Activated CD4-positive, alpha-beta memory T cell treated with anti-CD3 and anti-CD28 coated beads for 36 hours (primary cell): ENCODE measurements at regions not wholly inside any gene's neighbourhood (a gene's known extent, or its start where the extent isn't known, plus 50 kb on each side); places are given as distances from the start of the nearest gene placed in this dataset.

ENCODE experiments used
- CTCF ChIA-PET: fragments of 350-600 bp; sonication (Branson Sonifier 250); formaldehyde crosslinking; loops from one replicate; lab custom pipeline; 2021; ENCODE audit warnings: antibody characterized with exemption, inconsistent platforms; lab: Charles Lee
- POLR2A ChIA-PET: fragments of 350-600 bp; sonication (Branson Sonifier 250); formaldehyde crosslinking; loops from one replicate; lab custom pipeline; 2021; ENCODE audit warnings: antibody characterized with exemption; lab: Charles Lee
- DNase-seq: peaks from one replicate; pipeline ENCODE4 v3.0.0-alpha.2; 2020
- H3K27ac Mint-ChIP-seq: one replicate; pipeline ENCODE4 v1.8.0; 2021; ENCODE audit warnings: mixed read lengths
- H3K27me3 Mint-ChIP-seq: one replicate; pipeline ENCODE4 v1.8.0; 2021; ENCODE audit warnings: mixed read lengths
- H3K36me3 Mint-ChIP-seq: one replicate; pipeline ENCODE4 v1.8.0; 2021; ENCODE audit warnings: mixed read lengths
- H3K4me1 Mint-ChIP-seq: one replicate; pipeline ENCODE4 v1.8.0; 2021; ENCODE audit warnings: low read depth, mixed read lengths
- H3K4me3 Mint-ChIP-seq: one replicate; pipeline ENCODE4 v1.8.0; 2021; ENCODE audit warnings: mild to moderate bottlenecking, mixed read lengths
- H3K9me3 Mint-ChIP-seq: one replicate; pipeline ENCODE4 v1.8.0; 2021; ENCODE audit warnings: mixed read lengths
- intact Hi-C: fragments of 100-400 bp; cut with micrococcal nuclease; formaldehyde crosslinking; loops from one replicate; pipeline ENCODE4 v1.15.1; 2023

GRCh38 chr16:74015953-74016352 lies 280.7 kb upstream of the PSMD7 start:
- Mint-ChIP-seq H3K4me1 (no peaks in the 10 kb centered on the region), H3K9me3 (no peaks in the 10 kb centered on the region), H3K27me3 (no peaks in the 10 kb centered on the region), H3K36me3 (no peaks in the 10 kb centered on the region), H3K27ac (no peak overlapping the region), H3K4me3 (no peak overlapping the region)
- POLR2A ChIA-PET = no interaction called here
- CTCF ChIA-PET = no interaction called here
- intact Hi-C loops = no loop called here
- DNase-seq = no peak

- H3K27ac Mint-ChIP-seq = no peak overlapping the region
- intact Hi-C loops = no loop called here
These were observed 297.9 kb upstream of the PSMD7 start for GRCh38 chr16:73998707-73999106.

GRCh38 chr16:73997971-73998370 lies 298.6 kb upstream of the PSMD7 start:
- intact Hi-C loops = no loop called here
- POLR2A ChIA-PET = no interaction called here

More at GRCh38 chr16:73998707-73999106, 297.9 kb upstream of the PSMD7 start:
- POLR2A ChIA-PET = no interaction called here
- peaks cover 8% of the 10 kb centered on the region for H3K9me3 Mint-ChIP-seq
- H3K36me3 Mint-ChIP-seq = no peaks in the 10 kb centered on the region
- no peaks in the 10 kb centered on the region for H3K27me3 Mint-ChIP-seq
- no peak for DNase-seq
- CTCF ChIA-PET = no interaction called here
- no peaks in the 10 kb centered on the region for H3K4me1 Mint-ChIP-seq
- H3K4me3 Mint-ChIP-seq = no peak overlapping the region

GRCh38 chr16:73997340-73997711 lies 299.3 kb upstream of the PSMD7 start:
- ChIA-PET CTCF (interaction anchor here (1.0 kb wide), 1 partner anchor 12 kb away, joined by 3 read pairs; no protein-coding TSS in a partner anchor), POLR2A (no interaction called here)
- no peaks in the 10 kb centered on the region for H3K9me3 Mint-ChIP-seq
- intact Hi-C loops = no loop called here
- H3K4me3 Mint-ChIP-seq = no peak overlapping the region
- H3K27me3 Mint-ChIP-seq = no peaks in the 10 kb centered on the region
- no peak overlapping the region for H3K27ac Mint-ChIP-seq
- H3K4me1 Mint-ChIP-seq = no peaks in the 10 kb centered on the region
- no peak for DNase-seq
- no peaks in the 10 kb centered on the region for H3K36me3 Mint-ChIP-seq

More at GRCh38 chr16:73997971-73998370, 298.6 kb upstream of the PSMD7 start:
- Mint-ChIP-seq H3K4me1 (no peaks in the 10 kb centered on the region), H3K36me3 (no peaks in the 10 kb centered on the region), H3K4me3 (no peak overlapping the region), H3K9me3 (peaks cover 5% of the 10 kb centered on the region), H3K27ac (no peak overlapping the region), H3K27me3 (no peaks in the 10 kb centered on the region)
- CTCF ChIA-PET = no interaction called here
- no peak for DNase-seq

- H3K27me3 Mint-ChIP-seq = no peaks in the 10 kb centered on the region
- H3K27ac Mint-ChIP-seq = no peak overlapping the region
- ChIA-PET CTCF (interaction anchor here (1.0 kb wide), 1 partner anchor 11 kb away, joined by 3 read pairs; no protein-coding TSS in a partner anchor), POLR2A (no interaction called here)
- intact Hi-C loops = no loop called here
- H3K4me1 Mint-ChIP-seq = no peaks in the 10 kb centered on the region
- H3K9me3 Mint-ChIP-seq = no peaks in the 10 kb centered on the region
- H3K4me3 Mint-ChIP-seq = no peak overlapping the region
- no peaks in the 10 kb centered on the region for H3K36me3 Mint-ChIP-seq
- DNase-seq = no peak
These were observed 299.8 kb upstream of the PSMD7 start for GRCh38 chr16:73996624-73997339.

- Mint-ChIP-seq H3K4me3 (no peak overlapping the region), H3K27me3 (no peaks in the 10 kb centered on the region), H3K27ac (no peak overlapping the region), H3K9me3 (no peaks in the 10 kb centered on the region), H3K4me1 (no peaks in the 10 kb centered on the region), H3K36me3 (no peaks in the 10 kb centered on the region)
- intact Hi-C loops = no loop called here
- ChIA-PET POLR2A (no interaction called here), CTCF (no interaction called here)
- no peak for DNase-seq
These were observed 302.7 kb upstream of the PSMD7 start for GRCh38 chr16:73993878-73994277.

GRCh38 chr16:73978407-73978784 lies 318.2 kb upstream of the PSMD7 start:
- Mint-ChIP-seq H3K27me3 (no peaks in the 10 kb centered on the region), H3K36me3 (no peaks in the 10 kb centered on the region), H3K27ac (no peak overlapping the region), H3K4me1 (no peaks in the 10 kb centered on the region), H3K9me3 (peaks cover 21% of the 10 kb centered on the region), H3K4me3 (no peak overlapping the region)
- no peak for DNase-seq
- intact Hi-C loops = no loop called here
- POLR2A ChIA-PET = no interaction called here
- CTCF ChIA-PET = no interaction called here

GRCh38 chr16:73976644-73977043 lies 320.0 kb upstream of the PSMD7 start:
- ChIA-PET CTCF (no interaction called here), POLR2A (no interaction called here)

GRCh38 chr16:73973174-73973573 lies 323.4 kb upstream of the PSMD7 start:
- no peak overlapping the region for H3K27ac Mint-ChIP-seq
- ChIA-PET POLR2A (no interaction called here), CTCF (no interaction called here)
- no peaks in the 10 kb centered on the region for H3K36me3 Mint-ChIP-seq
- peaks cover 3% of the 10 kb centered on the region for H3K9me3 Mint-ChIP-seq
- no peaks in the 10 kb centered on the region for H3K4me1 Mint-ChIP-seq
- no peaks in the 10 kb centered on the region for H3K27me3 Mint-ChIP-seq
- no peak overlapping the region for H3K4me3 Mint-ChIP-seq
- no peak for DNase-seq
- intact Hi-C loops = no loop called here

More at GRCh38 chr16:73976644-73977043, 320.0 kb upstream of the PSMD7 start:
- Mint-ChIP-seq H3K36me3 (no peaks in the 10 kb centered on the region), H3K27ac (no peak overlapping the region), H3K9me3 (peaks cover 7% of the 10 kb centered on the region), H3K27me3 (no peaks in the 10 kb centered on the region), H3K4me1 (no peaks in the 10 kb centered on the region), H3K4me3 (no peak overlapping the region)
- no peak for DNase-seq
- intact Hi-C loops = no loop called here

- CTCF ChIA-PET = interaction anchor here (0.9 to 1.4 kb wide), 2 partner anchors 9 to 308 kb away, joined by 3 read pairs; no protein-coding TSS in a partner anchor
These were observed 329.8 kb upstream of the PSMD7 start for GRCh38 chr16:73966851-73967250.

GRCh38 chr16:73965591-73965990 lies 331.0 kb upstream of the PSMD7 start:
- POLR2A ChIA-PET = no interaction called here
- Mint-ChIP-seq H3K36me3 (no peaks in the 10 kb centered on the region), H3K4me1 (no peaks in the 10 kb centered on the region), H3K9me3 (peaks cover 6% of the 10 kb centered on the region), H3K27ac (no peak overlapping the region), H3K27me3 (no peaks in the 10 kb centered on the region), H3K4me3 (no peak overlapping the region)
- CTCF ChIA-PET = no interaction called here
- DNase-seq = no peak
- intact Hi-C loops = no loop called here

More at GRCh38 chr16:73966851-73967250, 329.8 kb upstream of the PSMD7 start:
- no peaks in the 10 kb centered on the region for H3K36me3 Mint-ChIP-seq
- H3K9me3 Mint-ChIP-seq = peaks cover 3% of the 10 kb centered on the region
- no peaks in the 10 kb centered on the region for H3K27me3 Mint-ChIP-seq
- no peak overlapping the region for H3K4me3 Mint-ChIP-seq
- H3K4me1 Mint-ChIP-seq = no peaks in the 10 kb centered on the region
- no peak overlapping the region for H3K27ac Mint-ChIP-seq
- DNase-seq = no peak
- intact Hi-C loops = no loop called here
- POLR2A ChIA-PET = no interaction called here

GRCh38 chr16:73956587-73957494 lies 339.8 kb upstream of the PSMD7 start:
- CTCF ChIA-PET = interaction anchor here (0.7 to 1.6 kb wide), 6 partner anchors 9 to 1832 kb away, joined by 3 to 6 read pairs (median 4); no protein-coding TSS in a partner anchor

More at GRCh38 chr16:73956587-73957494, 339.8 kb upstream of the PSMD7 start:
- H3K4me3 Mint-ChIP-seq = no peak overlapping the region
- intact Hi-C loops = no loop called here
- H3K27me3 Mint-ChIP-seq = no peaks in the 10 kb centered on the region
- peak; percentile 40 for DNase-seq
- H3K4me1 Mint-ChIP-seq = no peaks in the 10 kb centered on the region
- peaks cover 3% of the 10 kb centered on the region for H3K9me3 Mint-ChIP-seq
- no peaks in the 10 kb centered on the region for H3K36me3 Mint-ChIP-seq
- POLR2A ChIA-PET = no interaction called here
- no peak overlapping the region for H3K27ac Mint-ChIP-seq
